DMS 273 (cell line): ENCODE measurements at regions not wholly inside any gene's neighbourhood (a gene's known extent, or its start where the extent isn't known, plus 50 kb on each side); places are given as distances from the start of the nearest gene placed in this dataset.

Experiments
- DNase-seq: peaks from one replicate; lab custom pipeline; 2025; ENCODE audit not compliant: unreplicated experiment; lab: John Stamatoyannopoulos, UW

DNA sequence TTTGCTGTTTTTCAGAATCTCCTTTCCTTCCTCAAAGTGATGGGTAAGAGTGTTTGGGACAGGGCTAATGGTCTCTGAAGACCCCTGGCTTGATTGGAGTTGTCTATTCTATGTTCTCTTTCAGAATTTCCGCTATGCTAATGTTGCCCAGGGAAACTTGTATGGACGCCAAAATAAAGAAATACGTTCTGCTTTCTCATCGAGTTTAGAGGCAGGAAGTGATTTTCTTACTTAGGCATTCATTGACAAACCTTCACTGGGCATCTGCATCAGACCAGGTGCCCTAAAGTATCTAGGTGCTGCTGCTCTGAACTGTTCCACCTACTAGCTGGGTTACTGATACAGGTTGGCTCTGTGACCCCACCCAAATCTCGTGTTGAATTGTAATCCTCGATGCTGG is 787.9 kb upstream of the EEF2KMT start:
- DNase-seq = no peak

DNA sequence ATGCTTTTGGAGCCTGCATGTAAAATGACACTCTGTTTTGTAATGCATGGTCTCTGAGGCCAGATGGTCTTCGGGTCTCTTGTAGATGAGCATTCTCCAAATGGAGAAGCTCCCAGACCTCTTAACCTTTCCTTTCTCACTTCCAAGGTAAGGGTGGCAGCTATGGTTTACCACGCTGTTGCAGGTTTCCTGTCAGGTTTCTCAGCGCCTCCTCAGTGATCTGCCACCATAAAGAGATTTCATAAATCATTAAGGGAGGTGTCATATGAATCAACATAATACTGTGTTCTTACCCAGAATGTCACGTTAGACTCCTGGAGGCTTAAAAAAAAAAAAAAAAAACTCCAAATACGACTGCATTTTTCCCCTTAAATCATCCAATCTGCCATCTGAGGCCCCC is 787.4 kb upstream of the EEF2KMT start:
- no peak for DNase-seq

DNA sequence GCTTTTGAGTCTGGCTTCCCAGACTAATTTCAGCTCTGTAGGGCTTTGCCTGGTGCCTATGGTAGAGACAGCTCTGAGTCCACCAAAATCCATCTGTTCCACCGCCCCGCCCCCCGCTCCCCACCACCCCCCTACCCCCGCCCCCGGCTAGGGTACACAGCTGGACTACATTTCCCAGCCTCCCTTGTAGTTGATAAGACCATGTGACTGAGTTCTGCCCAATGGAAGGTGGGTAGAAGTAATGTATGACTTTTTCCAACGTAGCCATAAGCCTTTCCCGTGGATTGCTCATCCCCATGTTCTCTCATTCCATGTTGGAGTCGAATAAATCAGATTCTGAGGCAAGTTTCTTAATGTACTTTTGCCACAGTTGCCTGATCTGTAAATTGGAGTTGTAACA is 786.7 kb upstream of the EEF2KMT start:
- no peak for DNase-seq

DNA sequence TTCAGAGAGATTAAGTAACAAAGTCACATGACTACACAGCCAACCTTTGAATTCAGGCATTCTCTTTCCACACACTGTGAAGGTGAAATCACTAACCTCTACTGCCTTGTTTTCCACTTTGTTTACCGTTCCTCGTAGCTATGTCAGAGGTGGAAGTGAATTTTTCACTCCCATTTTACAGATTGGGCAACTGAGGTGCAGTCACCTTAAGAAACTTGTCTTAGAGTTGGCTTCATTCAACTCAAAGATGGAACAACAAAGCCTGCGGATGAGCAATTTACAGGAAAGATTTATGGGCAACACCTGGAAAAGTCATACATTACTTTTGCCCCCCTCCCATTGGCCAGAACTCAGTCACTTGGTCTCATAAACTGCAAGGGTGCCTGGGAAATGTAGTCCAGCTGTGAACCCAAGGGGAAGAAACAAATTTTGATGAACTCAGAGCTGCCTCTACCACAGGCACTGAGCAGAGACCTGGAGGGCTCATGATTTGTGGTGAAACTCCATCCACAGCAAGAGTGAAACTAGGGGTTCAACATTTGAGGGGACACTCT is 784.6 kb upstream of the EEF2KMT start:
- DNase-seq = no peak

DNA sequence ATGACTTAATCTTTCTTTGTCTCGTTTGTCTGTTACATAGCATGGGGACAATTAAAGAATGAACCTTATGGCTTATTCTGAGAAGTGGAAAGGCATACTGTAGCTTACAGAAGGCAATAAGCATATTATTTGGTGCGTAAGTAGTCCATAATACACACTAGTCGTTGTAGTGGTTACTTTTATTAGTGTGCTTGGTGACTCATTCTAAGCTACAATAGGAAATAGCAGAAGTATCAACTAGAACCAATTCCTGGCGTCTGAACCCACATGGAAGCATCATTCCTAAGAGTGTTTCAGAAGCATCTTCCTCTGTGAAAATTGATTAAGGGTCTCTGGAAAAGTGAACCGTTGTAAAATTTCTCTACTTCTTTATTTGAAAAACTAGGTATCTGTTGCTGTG is 777.8 kb upstream of the EEF2KMT start:
- DNase-seq = no peak

DNA sequence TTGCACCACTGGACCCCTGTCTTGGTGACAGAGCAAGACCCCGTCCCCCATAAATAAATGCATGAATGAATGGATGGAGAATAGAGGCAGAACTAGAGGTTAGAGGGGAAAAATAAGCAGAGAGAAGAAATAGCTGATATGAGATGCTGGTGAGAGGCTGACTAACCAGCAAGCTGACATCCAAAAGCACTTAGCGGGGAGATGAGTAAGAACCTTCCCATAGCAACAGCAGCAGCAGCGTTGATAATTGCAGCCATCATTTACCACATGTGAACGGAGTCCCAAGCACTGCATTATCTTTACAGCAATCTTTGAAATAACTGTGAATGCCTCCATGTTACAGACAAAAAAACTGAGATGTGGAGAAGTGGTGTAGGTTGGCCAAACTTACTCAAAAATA is 777.3 kb upstream of the EEF2KMT start:
- DNase-seq = no peak

DNA sequence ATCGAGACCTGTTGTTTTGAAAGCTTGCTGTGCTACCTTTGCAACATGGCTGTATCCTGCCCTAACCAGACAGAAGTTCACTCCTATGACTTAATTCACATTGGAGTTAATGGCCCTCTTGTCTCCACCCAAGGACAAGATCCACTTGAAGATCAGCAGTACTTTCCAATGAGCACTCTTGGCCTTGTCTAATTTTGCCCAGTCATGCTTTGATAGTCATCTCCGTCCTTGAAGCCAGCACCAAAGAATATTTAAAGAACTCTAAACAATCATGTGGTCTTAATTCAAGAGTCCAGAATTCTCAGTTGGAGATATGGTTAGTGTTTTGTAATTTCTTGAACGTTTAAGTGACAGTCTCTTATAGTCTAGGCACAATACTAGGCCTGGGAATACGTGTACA is 775.6 kb upstream of the EEF2KMT start:
- DNase-seq = no peak

DNA sequence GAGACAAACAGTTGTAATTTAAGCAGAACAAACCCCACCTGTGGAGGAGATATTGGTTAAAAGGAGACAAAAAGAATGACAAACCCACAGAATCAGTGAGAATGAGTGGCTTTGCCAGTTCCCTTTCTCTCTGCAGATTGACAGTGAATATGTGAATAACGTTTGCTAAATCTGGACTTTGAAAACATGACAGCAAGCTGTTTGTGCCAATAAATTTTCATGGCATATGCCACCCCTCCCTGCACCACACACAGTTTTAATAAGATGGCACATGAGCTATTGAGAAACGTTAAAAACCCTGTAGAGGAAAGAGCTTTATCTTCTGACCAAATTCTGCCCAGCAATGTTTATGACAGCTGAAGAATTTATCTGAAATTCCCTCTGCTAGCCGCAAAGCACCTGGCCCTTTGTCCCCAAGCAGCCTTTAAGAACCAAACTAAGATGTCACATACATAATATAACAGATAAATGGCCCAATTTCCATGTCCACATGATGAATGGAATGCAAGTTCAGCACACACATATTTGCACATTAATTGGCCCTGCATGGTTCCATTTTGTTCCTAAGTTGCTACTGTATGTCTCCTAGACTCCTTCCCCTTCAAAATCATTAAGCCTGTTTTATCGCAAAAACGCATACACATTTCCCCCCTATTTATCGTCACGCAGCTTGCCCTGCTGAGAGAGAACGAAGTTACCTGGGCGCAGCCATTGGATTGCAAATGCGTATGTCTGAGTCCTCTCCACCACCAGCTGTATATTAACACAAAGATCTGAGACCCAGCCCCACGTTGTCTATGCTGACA is 773.5 kb upstream of the EEF2KMT start:
- no peak for DNase-seq

DNA sequence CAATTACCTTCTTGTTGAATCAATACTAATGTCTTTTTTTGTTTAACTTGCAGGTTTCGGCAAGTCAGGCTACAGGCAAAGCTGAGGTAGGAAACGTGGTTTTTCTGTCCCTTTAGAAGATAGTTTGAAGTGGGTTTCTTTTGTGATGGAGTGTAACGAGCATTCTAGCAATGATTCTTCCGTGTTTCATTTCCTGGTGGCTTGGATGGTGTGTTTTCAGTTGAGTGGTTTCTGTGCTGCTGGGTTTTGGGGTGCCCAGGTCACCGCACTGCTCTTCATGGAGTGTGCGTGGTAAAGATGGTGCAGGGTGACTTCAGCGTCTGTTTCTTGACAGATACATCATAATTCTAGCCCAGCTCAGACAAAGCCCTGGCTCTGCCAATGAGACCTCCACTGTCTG is 769.7 kb upstream of the EEF2KMT start:
- DNase-seq = no peak

DNA sequence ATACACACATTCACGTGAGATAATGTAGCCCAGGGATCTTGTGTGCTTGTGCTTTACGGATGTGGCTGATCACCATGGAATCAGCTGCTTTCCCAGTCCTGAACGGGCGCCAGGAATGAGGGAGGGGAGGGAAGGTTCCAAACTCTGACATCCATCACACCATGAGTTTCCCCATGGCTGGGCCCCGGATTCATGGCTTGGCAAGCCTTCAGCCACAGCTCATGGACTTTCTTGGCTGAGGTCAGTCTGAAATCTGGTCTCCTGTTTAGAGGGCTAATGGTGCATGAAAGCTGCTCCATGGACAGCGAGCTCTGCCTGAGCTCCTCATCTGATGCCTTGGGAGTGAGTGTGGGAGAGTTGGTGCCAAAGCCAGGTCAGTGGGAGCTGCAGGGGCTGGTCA is 767.6 kb upstream of the EEF2KMT start:
- no peak for DNase-seq

DNA sequence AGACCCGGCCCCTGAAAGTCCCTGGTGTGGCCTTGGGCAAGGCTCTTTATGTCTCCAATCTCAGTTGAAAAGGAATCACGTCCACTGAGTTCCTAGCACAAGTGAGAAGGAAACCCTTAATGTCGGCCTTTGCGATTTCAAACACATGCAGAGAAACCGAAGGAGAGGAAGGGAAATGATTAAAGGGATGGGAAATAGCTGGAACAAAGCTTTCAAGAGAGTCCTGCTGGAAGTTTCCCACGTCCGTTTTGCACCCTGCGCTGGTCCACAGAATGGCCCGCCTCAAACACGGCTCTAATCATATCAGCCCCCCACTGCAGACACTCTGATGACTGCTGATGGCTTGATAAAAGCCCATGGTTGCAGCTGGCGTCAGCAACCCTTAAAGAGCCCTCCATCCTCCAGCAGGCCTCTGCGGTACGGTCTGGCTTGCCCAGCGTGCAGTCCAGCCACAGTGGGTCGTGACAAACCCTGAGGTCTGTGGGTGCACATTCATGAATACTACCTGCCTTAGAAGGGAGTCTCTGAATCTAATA is 765.5 kb upstream of the EEF2KMT start:
- DNase-seq = no peak

DNA sequence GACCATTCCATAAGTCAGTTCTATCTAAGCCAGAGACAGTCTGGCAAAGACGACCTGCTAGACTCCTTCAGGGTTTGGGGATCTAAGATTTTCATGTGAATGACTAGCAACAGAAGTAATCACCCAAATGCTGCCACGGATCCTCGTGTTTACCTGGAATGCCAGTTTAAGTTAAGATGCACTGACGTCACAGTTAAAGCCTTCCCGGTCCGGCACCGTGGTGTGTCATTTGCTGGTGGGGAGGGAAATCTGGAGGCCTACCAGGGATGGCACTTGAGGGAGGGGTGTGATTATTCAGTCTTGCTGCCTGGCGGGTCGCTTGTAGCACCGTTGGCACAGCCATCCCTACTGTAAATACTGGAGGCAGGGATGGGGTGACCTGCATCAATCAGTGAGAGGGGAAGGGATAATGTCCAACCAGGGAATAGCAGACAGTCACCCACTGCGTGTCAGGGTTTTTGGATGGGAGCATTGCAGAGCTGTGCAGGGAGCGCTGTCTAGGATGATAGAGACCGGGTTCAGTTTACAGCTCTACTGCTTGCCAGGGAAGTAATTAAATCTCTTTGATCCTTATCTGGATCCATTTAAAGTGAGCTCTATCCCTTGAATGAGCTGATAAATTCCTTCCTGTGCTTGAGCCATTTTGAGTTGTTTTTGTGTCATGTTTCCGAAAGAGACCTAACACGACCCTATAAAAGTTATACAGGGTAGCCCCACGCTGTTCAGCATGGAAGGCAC is 764.7 kb upstream of the EEF2KMT start:
- no peak for DNase-seq

DNA sequence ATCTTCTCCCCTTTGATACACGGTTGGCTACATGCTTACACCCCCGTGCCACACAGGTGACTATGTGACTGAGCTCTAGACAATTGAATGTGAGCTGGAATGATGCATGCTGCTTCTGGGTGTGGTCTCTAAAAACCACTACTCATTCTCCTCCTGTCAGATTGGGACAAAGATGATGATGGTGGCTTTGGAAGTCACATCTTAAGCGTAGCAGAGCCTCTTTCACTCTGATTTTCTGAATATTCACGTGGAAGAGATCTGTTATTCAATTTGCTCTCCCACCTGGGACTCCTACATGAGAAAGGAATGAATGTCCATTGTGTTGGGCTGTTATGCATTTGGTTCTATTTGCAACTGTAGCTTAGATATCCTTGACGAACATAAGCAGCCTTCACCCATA is 763.6 kb upstream of the EEF2KMT start:
- no peak for DNase-seq

DNA sequence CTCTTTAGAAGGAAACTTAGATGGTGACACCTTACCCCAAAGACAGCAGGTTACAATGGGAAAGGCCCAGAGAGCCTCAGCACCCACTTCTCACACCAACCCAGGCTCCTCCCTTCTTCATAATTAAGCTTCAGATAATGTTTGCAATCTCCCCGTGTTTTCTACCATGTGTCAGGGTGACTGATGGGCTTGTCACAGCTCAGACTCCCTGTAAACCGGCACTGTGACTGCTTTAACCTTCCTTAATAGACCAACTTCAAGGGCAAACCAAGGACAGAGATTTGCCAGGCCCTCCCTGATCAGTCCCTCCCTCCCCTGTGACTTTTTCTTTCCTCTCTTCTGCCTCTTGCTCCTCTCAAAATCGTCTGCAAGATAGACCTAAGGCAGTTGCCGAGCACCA is 760.6 kb upstream of the EEF2KMT start:
- DNase-seq = no peak

DNA sequence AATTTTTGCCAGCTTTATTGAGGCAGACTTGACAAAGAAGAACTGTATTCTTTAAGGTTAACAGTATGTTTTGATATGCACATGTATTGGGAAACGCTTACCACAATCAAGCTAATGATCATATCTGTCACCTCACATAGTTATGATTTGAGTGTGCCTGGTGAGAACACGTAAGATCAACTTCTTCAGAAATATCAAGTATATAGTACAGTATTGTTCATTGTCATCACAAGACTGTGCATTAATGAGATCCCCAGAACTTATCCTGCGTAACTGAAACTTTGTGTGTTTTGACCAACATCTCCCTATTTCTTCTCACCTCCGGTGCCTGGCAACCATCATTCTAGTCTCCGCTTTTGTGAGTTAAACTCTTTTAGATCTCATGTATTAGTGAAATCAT is 756.4 kb upstream of the EEF2KMT start:
- no peak for DNase-seq

DNA sequence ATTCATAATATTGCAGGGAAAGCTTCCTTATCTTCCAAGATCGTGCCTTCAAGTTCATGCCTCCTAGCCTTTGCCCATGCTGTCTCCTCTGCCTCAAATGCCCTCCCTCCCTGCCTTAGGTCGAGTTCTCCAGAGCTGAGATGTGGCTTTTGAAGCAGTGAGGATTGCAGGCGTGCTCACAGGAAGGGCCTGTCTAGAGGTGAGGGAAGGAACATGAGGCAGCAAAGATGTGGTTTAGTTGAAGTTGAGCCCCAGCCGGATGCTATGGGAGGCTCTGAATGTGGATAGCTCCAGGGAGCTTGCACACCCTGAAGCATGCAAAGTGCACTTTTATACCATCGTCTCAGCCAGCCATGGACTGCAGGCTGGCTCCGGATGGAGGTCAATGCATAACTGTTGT is 754.6 kb upstream of the EEF2KMT start:
- no peak for DNase-seq

DNA sequence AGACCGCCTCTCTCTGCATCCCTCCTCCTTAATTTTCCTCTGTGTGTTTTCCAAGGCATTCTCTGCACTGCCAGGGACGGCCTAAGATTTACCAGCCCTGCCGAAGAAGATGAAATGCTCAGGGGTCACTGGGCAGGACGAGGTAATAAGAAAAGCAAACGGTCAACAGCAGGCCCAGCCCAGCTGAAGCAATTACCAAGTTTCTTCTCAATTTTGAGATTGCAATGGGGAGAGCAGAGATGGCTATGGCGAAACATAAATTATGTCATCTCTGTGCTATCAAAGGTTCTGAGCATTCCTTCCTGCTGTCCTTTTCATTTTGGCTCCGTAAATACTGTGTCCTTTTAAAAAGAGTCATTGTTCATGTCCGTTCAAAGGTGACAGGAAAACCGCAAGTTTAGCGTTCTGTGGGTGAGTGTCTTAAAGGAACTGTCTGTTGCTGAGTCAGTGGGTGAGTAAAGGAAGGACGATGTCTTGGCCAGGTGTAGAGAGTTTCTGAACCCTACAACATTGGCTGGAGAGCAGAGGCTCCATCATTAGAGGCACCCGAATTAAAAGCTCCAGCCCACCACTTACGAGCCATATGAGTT is 753.9 kb upstream of the EEF2KMT start:
- DNase-seq = no peak

DNA sequence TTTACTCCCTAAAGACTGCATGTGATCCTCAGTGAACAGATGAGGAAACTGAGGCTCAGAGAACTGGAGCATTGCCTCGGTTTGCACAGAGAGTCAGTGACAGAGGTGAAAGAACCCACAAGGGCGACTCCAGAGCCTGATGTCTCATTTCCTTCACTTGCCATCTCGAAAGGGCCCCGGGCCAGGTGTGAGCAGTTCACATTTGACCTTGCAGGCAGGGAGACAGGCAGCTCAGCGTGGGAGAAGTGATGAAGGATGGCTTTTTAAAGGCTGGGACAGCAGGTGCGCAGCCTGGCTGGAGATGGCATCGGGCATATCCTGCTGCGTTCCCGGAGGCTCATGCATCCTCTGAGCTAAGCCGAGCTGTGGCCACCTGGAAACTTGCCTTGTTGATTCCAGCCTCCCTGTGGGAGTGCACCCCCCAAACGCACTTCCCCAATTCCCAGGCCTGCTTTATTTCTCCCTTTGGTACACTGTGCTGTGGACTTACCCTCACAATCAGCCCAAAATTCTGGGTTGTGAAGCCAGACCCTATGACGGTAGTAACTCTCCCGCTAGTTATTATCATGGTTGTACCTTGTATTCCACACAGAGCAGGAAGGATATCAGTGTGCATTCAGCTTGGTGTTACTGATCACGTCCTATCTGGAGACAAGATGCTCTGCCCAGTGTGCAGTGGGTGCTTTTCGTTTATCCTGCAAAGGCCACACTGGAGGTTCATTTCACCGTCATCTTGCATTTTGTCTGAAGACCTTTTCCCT is 753.2 kb upstream of the EEF2KMT start:
- no peak for DNase-seq

DNA sequence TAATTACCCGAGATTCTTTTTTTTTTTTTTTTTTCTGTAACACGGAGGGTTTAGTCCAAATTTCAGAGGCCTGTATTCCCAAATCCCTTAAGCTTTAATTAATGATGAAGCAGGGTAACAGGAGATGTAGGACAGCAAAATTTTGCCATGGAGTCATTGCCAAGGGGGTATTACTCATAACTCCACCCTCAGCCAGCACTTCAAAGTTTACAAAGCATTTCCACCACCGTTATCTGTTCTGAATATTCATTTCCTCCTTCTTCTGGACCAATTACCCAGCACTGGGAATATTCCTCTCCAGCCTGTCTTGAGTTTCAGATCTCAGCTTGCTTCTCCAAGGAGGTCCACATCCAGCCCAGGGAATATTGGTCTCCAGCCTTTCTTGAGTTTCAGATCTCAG is 747.5 kb upstream of the EEF2KMT start:
- DNase-seq = no peak

DNA sequence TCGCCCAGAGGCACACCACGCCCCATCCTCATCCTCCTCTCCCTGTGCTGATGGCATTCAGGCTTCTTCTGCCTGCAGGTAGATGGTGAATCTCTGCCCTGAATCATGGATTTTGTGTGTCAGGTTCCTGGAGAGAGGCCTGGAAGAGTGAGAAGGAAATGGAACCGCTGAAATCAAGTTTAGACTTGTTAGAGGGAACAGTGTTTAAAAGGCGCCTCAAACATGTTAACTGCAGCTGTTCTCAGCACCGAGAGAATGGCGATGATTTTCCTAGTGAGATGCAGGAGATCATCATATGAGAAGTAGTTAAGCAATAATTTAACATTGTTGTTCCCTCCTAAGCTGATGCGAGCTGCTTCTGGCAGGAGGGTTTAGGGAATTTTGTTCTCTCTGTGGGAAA is 744.4 kb upstream of the EEF2KMT start:
- DNase-seq = no peak

DNA sequence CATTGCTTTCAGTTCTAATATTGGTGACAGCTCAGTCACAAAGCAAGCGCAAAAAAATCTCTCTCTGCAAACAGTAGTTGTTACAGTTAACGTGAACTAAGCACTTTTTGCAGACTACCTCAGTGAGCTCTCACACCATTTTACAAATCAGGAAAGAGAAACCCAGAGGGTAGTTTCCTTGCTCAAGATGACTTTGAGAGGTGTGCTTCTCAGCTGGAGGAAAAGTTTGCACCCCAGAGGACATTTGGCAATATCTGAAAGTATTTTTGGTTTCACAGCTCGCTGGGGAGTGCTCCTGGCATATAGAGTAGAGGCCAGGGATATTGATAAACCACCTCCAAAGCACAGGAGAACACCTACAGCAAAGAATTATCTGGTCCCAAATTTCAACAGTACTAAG is 741.1 kb upstream of the EEF2KMT start:
- no peak for DNase-seq
